Stimulated activated CD4-positive, alpha-beta T cell treated with anti-CD3 and anti-CD28 coated beads, Interleukin-15, amount 100 ng/mL, for 48 hours (primary cell): ENCODE measurements at regions not wholly inside any gene's neighbourhood (a gene's known extent, or its start where the extent isn't known, plus 50 kb on each side); places are given as distances from the start of the nearest gene placed in this dataset.

Experiments
- DNase-seq, 2 donors: peaks; one replicate each; pipeline ENCODE4 v3.0.0-alpha.2; 2020; ENCODE audit warnings: low read depth in 2 of 2

- DNase-seq = no peak
Observed at GRCh38 chr4:180028682-180029081, 2214.5 kb upstream of the TENM3 start.

GRCh38 chr4:180031330-180031729 is 2211.9 kb upstream of the TENM3 start:
- DNase-seq = no peak

- no peak for DNase-seq
Observed at GRCh38 chr4:180041576-180041975, 2201.6 kb upstream of the TENM3 start.

- no peak for DNase-seq
Observed at GRCh38 chr4:180052629-180053028, 2190.6 kb upstream of the TENM3 start.

- DNase-seq = no peak
Observed at GRCh38 chr4:180054291-180054690, 2188.9 kb upstream of the TENM3 start.

- no peak for DNase-seq
Observed at GRCh38 chr4:180057299-180057721, 2185.9 kb upstream of the TENM3 start.

GRCh38 chr4:180057891-180058671 is 2185.1 kb upstream of the TENM3 start:
- DNase-seq = no peak

GRCh38 chr4:180058691-180059215 is 2184.4 kb upstream of the TENM3 start:
- no peak for DNase-seq

GRCh38 chr4:180059216-180059881 is 2183.9 kb upstream of the TENM3 start:
- DNase-seq = no peak

- DNase-seq = no peak
Observed at GRCh38 chr4:180060159-180060889, 2182.9 kb upstream of the TENM3 start.

- no peak for DNase-seq
Observed at GRCh38 chr4:180081072-180081471, 2162.1 kb upstream of the TENM3 start.

GRCh38 chr4:180084561-180084960 is 2158.6 kb upstream of the TENM3 start:
- DNase-seq = no peak

GRCh38 chr4:180086480-180087190 is 2156.6 kb upstream of the TENM3 start:
- DNase-seq = no peak

- DNase-seq = no peak
Observed at GRCh38 chr4:180098586-180098985, 2144.6 kb upstream of the TENM3 start.

- DNase-seq = no peak
Observed at GRCh38 chr4:180099957-180100356, 2143.2 kb upstream of the TENM3 start.

- no peak for DNase-seq
Observed at GRCh38 chr4:180100433-180101344, 2142.5 kb upstream of the TENM3 start.

- DNase-seq = no peak
Observed at GRCh38 chr4:180101348-180102083, 2141.7 kb upstream of the TENM3 start.

GRCh38 chr4:180103794-180104193 is 2139.4 kb upstream of the TENM3 start:
- no peak for DNase-seq

- DNase-seq = no peak
Observed at GRCh38 chr4:180105362-180105761, 2137.8 kb upstream of the TENM3 start.

- DNase-seq = no peak
Observed at GRCh38 chr4:180106122-180106521, 2137.1 kb upstream of the TENM3 start.
